Muscle layer of colon (tissue), 2 donors: ENCODE measurements at regions not wholly inside any gene's neighbourhood (a gene's known extent, or its start where the extent isn't known, plus 50 kb on each side); places are given as distances from the start of the nearest gene placed in this dataset.

Experiments used
- H3K27ac ChIP-seq: one replicate; pipeline ENCODE4 v1.7.0; 2013; ENCODE audit warnings: low read depth, mild to moderate bottlenecking, low read length, moderate library complexity
- H3K27me3 ChIP-seq, 2 donors: one replicate each; pipeline ENCODE4 v1.7.0; 2013; ENCODE audit warnings: low read length in 2 of 2, mild to moderate bottlenecking in 2 of 2; ENCODE audit not compliant: insufficient read depth in 2 of 2, control insufficient read depth in 1 of 2
- H3K36me3 ChIP-seq: one replicate; pipeline ENCODE4 v1.7.0; 2013; ENCODE audit warnings: mild to moderate bottlenecking, low read length; ENCODE audit not compliant: insufficient read depth
- H3K4me1 ChIP-seq: one replicate; pipeline ENCODE4 v1.7.0; 2013; ENCODE audit warnings: mild to moderate bottlenecking, low read length; ENCODE audit not compliant: insufficient read depth
- H3K4me3 ChIP-seq, 2 donors: one replicate each; pipeline ENCODE4 v1.7.0; 2013; ENCODE audit warnings: low read length in 2 of 2, low read depth in 1 of 2, mild to moderate bottlenecking in 1 of 2, moderate library complexity in 1 of 2
- H3K9ac ChIP-seq: one replicate; pipeline ENCODE4 v1.7.0; 2013; ENCODE audit warnings: low read length
- H3K9me3 ChIP-seq: one replicate; pipeline ENCODE4 v1.7.0; 2013; ENCODE audit warnings: mild to moderate bottlenecking, low read length
- donor health status: abdominal sarcoma.
- donor health status: Adenocarcinoma of cecum.

DNA sequence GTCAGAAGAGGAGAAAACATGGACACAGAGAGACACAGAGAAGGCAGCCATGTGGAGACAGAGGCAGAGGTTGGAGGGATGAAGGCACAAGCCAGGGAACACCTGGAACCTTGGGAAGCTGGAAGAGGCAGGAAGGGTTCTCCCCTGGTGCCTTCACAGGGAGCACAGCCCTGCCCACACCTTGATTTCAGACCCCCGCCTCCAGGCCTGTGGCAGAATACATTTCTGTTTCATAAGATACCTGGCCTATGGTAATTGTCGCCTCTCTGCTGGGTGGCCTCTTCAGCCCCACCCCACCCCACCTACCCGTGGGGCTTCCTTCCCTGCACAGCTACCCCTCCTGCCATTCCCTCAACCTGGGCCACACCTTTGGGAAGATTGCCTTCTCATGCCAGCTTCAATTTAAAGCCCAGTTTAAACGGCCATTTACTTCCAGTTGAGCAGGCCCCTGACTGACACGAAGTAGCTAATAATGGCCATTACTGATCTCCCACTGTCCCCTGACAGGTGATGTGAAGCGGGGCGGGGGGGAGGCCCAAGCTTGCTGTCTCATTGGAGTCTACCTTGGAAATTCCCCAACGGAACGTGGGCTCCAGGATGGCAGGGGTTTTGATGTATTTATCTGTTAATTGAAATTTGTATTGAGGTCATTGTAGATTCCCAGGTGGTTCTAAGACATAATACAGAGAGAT is 291.7 kb upstream of the FOXF1 start:
- Histone ChIP-seq H3K27ac (no peak overlapping the region), H3K4me3 (no peak overlapping the region), H3K9me3 (no peaks in the 10 kb centered on the region), H3K9ac (no peak overlapping the region), H3K36me3 (no peaks in the 10 kb centered on the region), H3K4me1 (no peaks in the 10 kb centered on the region), H3K27me3 (no peaks in the 10 kb centered on the region)

GRCh38 chr16:86219655-86220445 is 290.5 kb upstream of the FOXF1 start:
- Histone ChIP-seq H3K9me3 (no peaks in the 10 kb centered on the region), H3K27me3 (no peaks in the 10 kb centered on the region), H3K9ac (no peak overlapping the region), H3K4me1 (no peaks in the 10 kb centered on the region), H3K27ac (no peak overlapping the region), H3K4me3 (no peak overlapping the region), H3K36me3 (no peaks in the 10 kb centered on the region)

DNA sequence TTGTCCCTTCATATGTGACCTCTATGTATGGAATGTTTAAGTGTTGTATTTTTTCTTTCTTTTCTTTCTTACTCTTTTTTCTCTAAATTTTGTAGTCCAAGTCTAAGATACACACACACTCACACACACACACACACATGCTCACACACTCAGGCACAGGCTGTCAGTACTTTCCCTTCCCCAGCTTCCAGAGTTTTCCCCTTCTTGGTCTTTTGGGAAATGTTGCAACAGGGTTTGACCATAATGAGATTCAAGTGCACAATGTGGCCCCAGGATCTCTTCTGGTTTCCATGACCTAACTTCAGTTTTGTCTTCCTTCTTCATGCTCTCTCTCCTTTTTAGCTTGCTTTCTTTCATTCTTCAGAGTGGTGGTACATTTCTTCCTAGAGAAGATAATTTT is 289.8 kb upstream of the FOXF1 start:
- H3K9ac ChIP-seq: no peak overlapping the region
- H3K4me3 ChIP-seq: no peak overlapping the region
- H3K9me3 ChIP-seq: no peaks in the 10 kb centered on the region
- H3K4me1 ChIP-seq: no peaks in the 10 kb centered on the region
- no peaks in the 10 kb centered on the region for H3K36me3 ChIP-seq
- no peak overlapping the region for H3K27ac ChIP-seq
- no peaks in the 10 kb centered on the region for H3K27me3 ChIP-seq

DNA sequence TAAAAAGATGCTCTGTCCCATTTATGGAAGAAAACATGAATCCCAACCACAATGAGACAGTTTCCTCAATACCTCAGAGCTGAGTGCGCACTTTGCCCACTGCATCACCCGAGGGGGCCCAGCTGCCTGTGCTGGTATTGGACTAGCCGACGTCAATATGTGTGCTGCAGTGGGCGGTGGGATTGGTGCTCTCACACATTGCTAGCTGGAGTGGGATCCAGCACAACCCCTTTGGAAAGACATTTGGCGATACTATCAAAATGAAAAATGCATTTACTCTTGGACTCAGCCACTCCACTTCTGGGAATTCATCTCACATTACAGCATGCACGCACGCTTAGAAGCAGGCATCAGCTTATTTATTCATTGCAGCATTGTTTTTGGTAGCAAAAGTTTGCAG is 289.2 kb upstream of the FOXF1 start:
- Histone ChIP-seq H3K4me1 (no peaks in the 10 kb centered on the region), H3K4me3 (no peak overlapping the region), H3K9ac (no peak overlapping the region), H3K27me3 (no peaks in the 10 kb centered on the region), H3K9me3 (no peaks in the 10 kb centered on the region), H3K27ac (no peak overlapping the region), H3K36me3 (no peaks in the 10 kb centered on the region)

- H3K27ac ChIP-seq: no peak overlapping the region
- H3K4me3 ChIP-seq: no peak overlapping the region
- no peaks in the 10 kb centered on the region for H3K4me1 ChIP-seq
- no peak overlapping the region for H3K9ac ChIP-seq
- H3K27me3 ChIP-seq: no peaks in the 10 kb centered on the region
- H3K36me3 ChIP-seq: no peaks in the 10 kb centered on the region
- no peaks in the 10 kb centered on the region for H3K9me3 ChIP-seq
Measured at GRCh38 chr16:86222547-86222946, 287.8 kb upstream of the FOXF1 start.

- Histone ChIP-seq H3K4me1 (no peaks in the 10 kb centered on the region), H3K36me3 (no peaks in the 10 kb centered on the region), H3K9me3 (no peaks in the 10 kb centered on the region), H3K9ac (no peak overlapping the region), H3K27ac (peak overlapping the region; percentile 56), H3K27me3 (no peaks in the 10 kb centered on the region), H3K4me3 (no peak overlapping the region)
Measured at GRCh38 chr16:86222965-86223551, 287.3 kb upstream of the FOXF1 start.

GRCh38 chr16:86224126-86224525 is 286.2 kb upstream of the FOXF1 start:
- no peaks in the 10 kb centered on the region for H3K4me1 ChIP-seq
- H3K4me3 ChIP-seq: no peak overlapping the region
- no peaks in the 10 kb centered on the region for H3K9me3 ChIP-seq
- H3K27me3 ChIP-seq: no peaks in the 10 kb centered on the region
- H3K36me3 ChIP-seq: no peaks in the 10 kb centered on the region
- H3K9ac ChIP-seq: no peak overlapping the region
- no peak overlapping the region for H3K27ac ChIP-seq

DNA sequence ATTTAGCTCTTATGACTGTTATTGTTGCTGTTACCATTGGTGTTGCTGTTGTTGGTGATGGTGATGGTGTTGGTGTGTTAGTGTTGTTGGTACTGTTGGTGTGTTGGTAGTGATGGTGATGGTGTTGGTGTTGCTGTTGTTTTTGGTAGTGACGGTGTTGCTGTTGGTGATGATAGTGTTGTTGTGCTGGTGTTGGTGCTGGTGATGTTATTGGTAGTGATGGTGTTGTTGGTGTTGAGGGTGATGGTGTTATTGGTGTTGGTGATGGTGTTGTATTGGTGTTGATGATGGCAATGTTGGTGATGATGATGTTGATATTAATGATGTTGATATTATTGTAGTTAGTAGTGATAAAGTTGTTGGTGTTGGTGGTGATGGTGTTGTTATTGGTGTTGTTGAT is 285.7 kb upstream of the FOXF1 start:
- Histone ChIP-seq H3K4me3 (no peak overlapping the region), H3K36me3 (no peaks in the 10 kb centered on the region), H3K4me1 (no peaks in the 10 kb centered on the region), H3K27me3 (no peaks in the 10 kb centered on the region), H3K27ac (no peak overlapping the region), H3K9ac (no peak overlapping the region), H3K9me3 (no peaks in the 10 kb centered on the region)

GRCh38 chr16:86225905-86226371 is 284.4 kb upstream of the FOXF1 start:
- H3K27ac ChIP-seq: no peak overlapping the region
- no peaks in the 10 kb centered on the region for H3K36me3 ChIP-seq
- no peaks in the 10 kb centered on the region for H3K9me3 ChIP-seq
- H3K4me1 ChIP-seq: no peaks in the 10 kb centered on the region
- no peak overlapping the region for H3K9ac ChIP-seq
- no peak overlapping the region for H3K4me3 ChIP-seq
- no peaks in the 10 kb centered on the region for H3K27me3 ChIP-seq

- Histone ChIP-seq H3K4me3 (no peak overlapping the region), H3K9ac (no peak overlapping the region), H3K27me3 (no peaks in the 10 kb centered on the region), H3K4me1 (no peaks in the 10 kb centered on the region), H3K9me3 (no peaks in the 10 kb centered on the region), H3K36me3 (no peaks in the 10 kb centered on the region), H3K27ac (no peak overlapping the region)
Measured at GRCh38 chr16:86227041-86227440, 283.3 kb upstream of the FOXF1 start.

DNA sequence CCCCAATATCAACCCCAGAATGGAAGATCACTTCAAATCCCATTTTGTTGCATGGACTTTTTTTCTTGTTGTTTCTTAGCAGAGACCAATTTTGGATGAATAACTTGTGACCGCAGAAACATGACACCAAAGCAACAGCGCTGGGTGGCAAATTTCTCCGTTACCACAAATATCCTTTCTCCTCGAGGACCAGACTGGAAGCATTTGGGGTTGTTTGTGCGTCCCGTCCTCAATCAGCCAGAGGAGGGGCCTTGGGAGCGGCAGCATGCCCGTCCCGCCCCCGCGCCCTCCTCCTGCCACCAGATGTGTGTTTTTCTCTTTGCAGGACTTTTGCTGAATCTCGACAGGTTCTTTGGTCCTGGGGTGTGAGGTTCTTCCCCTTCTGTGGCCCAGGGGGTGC is 282.5 kb upstream of the FOXF1 start:
- Histone ChIP-seq H3K9ac (no peak overlapping the region), H3K4me1 (no peaks in the 10 kb centered on the region), H3K27me3 (no peaks in the 10 kb centered on the region), H3K9me3 (no peaks in the 10 kb centered on the region), H3K27ac (no peak overlapping the region), H3K4me3 (no peak overlapping the region), H3K36me3 (no peaks in the 10 kb centered on the region)
